ENCODE measurements at regions not wholly inside any gene's neighbourhood (a gene's known extent, or its start where the extent isn't known, plus 50 kb on each side); places are given as distances from the start of the nearest gene placed in this dataset.

DNA sequence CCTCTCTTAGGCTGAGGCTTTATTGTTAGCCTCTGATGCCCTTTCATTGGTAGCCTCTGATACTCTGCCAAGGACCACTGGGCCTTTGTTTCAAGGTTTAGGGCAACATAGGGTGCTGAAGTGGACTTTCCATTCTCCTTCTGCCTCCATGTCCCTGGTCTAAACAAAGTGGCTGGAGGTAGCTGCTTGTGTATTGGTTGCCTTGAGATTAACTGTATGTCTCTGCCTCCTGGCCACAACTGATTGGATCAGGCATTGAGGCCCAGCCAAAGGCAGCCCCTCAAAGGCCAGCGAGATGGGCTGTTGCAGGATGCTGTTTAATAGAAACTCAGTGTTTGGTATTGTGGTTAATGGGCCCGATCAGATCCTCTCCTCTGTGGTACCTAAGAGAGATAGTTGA, 77.9 kb upstream of the PRR23C start:
- no peak overlapping the region for H2BK12ac ChIP-seq (ENCODE audit: low read length)
- H3K14ac ChIP-seq (ENCODE audit: low read length): no peak overlapping the region
- H3K36me3 ChIP-seq (replicated peaks in 1 of 2; ENCODE audit: control insufficient read depth in 2 of 2, insufficient read depth in 2 of 2, low read length in 2 of 2): no peaks in the 10 kb centered on the region
- H3K79me1 ChIP-seq (ENCODE audit: low read depth, low read length): no peaks in the 10 kb centered on the region
- H2BK15ac ChIP-seq (ENCODE audit: low read length): no peak overlapping the region
- no peak overlapping the region for H2AFZ ChIP-seq (ENCODE audit: low read length)
- H3K4me3 ChIP-seq (ENCODE audit: low read length in 2 of 2): no peak overlapping the region
- H3K4me2 ChIP-seq (ENCODE audit: insufficient read depth, low read length, poor library complexity, severe bottlenecking): no peak overlapping the region
- no peak overlapping the region for H3K23ac ChIP-seq (ENCODE audit: low read depth, low read length, poor library complexity)
- no CpG with 5 or more reads among the region's 2 CpGs for WGBS, 2 donors (ENCODE audit: extremely low coverage in 2 of 2, insufficient read length in 2 of 2, insufficient replicate concordance in 1 of 2)
- H4K8ac ChIP-seq (ENCODE audit: low read depth, low read length): no peak overlapping the region
- no peak overlapping the region for H2AK5ac ChIP-seq (ENCODE audit: low read depth, low read length)
- H3K27ac ChIP-seq (replicated peaks; ENCODE audit: low read length): no peak overlapping the region
- no peak for DNase-seq (ENCODE audit: low spot score)
- no peak overlapping the region for H2BK120ac ChIP-seq (ENCODE audit: low read depth, low read length)
- peak overlapping the region; percentile 27 for H4K91ac ChIP-seq (ENCODE audit: low read depth, low read length, poor library complexity)
- H3K9me3 ChIP-seq (replicated peaks in 1 of 2; ENCODE audit: control insufficient read depth in 2 of 2, insufficient read depth in 1 of 2, low read depth in 1 of 2, low read length in 2 of 2): no peaks in the 10 kb centered on the region
- H3K18ac ChIP-seq (ENCODE audit: low read length): no peak overlapping the region
- no peak overlapping the region for H3K4ac ChIP-seq (ENCODE audit: low read length)
- H3K27me3 ChIP-seq (ENCODE audit: control insufficient read depth in 3 of 3, insufficient read depth in 3 of 3, low read depth in 1 of 3, low read length in 3 of 3): no peaks in the 10 kb centered on the region
- H3K9ac ChIP-seq (ENCODE audit: low read depth, low read length, poor library complexity): no peak overlapping the region
- no peak overlapping the region for H2BK5ac ChIP-seq (ENCODE audit: low read length)
- H3K4me1 ChIP-seq (ENCODE audit: control insufficient read depth in 2 of 2, insufficient read depth in 1 of 2, low read depth in 1 of 2, low read length in 2 of 2): peaks cover 12 to 13% of the 10 kb centered on the region in 2 donors

DNA sequence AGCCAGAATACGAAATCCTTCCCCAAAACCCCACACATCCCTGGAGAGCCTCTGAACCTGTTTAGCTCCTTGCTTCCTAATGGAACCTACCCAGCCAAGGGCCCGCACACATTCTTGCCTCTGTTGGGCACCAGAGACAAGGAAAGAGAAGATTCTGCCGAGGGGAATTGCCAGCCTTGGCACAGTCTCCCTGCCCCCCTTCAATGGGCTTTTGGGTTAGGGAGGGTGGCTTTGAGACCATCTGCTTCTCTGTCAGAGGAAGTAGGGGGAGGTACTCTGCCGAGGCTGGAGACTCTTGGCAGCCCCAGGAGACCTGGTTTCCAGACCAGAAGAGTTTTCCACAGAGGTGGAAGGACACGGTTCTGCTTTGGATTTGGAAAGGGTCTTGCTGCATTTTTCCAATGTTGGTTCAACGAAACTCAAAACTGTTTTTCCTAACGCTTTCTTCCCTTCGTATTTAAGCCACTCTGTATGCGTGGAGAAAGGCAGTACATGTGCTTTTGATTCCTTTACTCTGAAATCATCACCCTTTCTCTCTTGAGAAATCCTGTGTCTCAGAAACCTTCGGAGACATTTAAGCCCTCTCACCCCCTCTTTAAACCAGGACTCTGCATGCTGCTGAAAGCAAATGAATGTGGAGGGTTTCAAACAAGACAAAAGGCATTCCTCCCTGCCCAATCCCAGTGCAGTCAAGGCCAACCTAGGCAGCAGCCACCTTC, 78.8 kb upstream of the PRR23C start:
- H3K23ac ChIP-seq (ENCODE audit: low read depth, low read length, poor library complexity): no peak overlapping the region
- H3K4ac ChIP-seq (ENCODE audit: low read length): no peak overlapping the region
- no peak overlapping the region for H2BK5ac ChIP-seq (ENCODE audit: low read length)
- no peak overlapping the region for H3K18ac ChIP-seq (ENCODE audit: low read length)
- H3K14ac ChIP-seq (ENCODE audit: low read length): no peak overlapping the region
- DNase-seq (ENCODE audit: low spot score): no peak
- H2AK5ac ChIP-seq (ENCODE audit: low read depth, low read length): no peak overlapping the region
- H2BK120ac ChIP-seq (ENCODE audit: low read depth, low read length): no peak overlapping the region
- H3K9ac ChIP-seq (ENCODE audit: low read depth, low read length, poor library complexity): no peak overlapping the region
- H3K79me1 ChIP-seq (ENCODE audit: low read depth, low read length): no peaks in the 10 kb centered on the region
- H3K4me2 ChIP-seq (ENCODE audit: insufficient read depth, low read length, poor library complexity, severe bottlenecking): no peak overlapping the region
- H4K91ac ChIP-seq (ENCODE audit: low read depth, low read length, poor library complexity): no peak overlapping the region
- no peaks in the 10 kb centered on the region for H3K27me3 ChIP-seq (ENCODE audit: control insufficient read depth in 3 of 3, insufficient read depth in 3 of 3, low read depth in 1 of 3, low read length in 3 of 3)
- no peak overlapping the region for H4K8ac ChIP-seq (ENCODE audit: low read depth, low read length)
- H3K4me3 ChIP-seq (ENCODE audit: low read length in 2 of 2): no peak overlapping the region
- no peak overlapping the region for H2BK15ac ChIP-seq (ENCODE audit: low read length)
- no peaks in the 10 kb centered on the region for H3K36me3 ChIP-seq (replicated peaks in 1 of 2; ENCODE audit: control insufficient read depth in 2 of 2, insufficient read depth in 2 of 2, low read length in 2 of 2)
- no CpG with 5 or more reads among the region's 10 CpGs for WGBS, 2 donors (ENCODE audit: extremely low coverage in 2 of 2, insufficient read length in 2 of 2, insufficient replicate concordance in 1 of 2)
- no peak overlapping the region for H3K27ac ChIP-seq (replicated peaks; ENCODE audit: low read length)
- H3K4me1 ChIP-seq (ENCODE audit: control insufficient read depth in 2 of 2, insufficient read depth in 1 of 2, low read depth in 1 of 2, low read length in 2 of 2): peaks cover 12 to 13% of the 10 kb centered on the region in 2 donors
- no peaks in the 10 kb centered on the region for H3K9me3 ChIP-seq (replicated peaks in 1 of 2; ENCODE audit: control insufficient read depth in 2 of 2, insufficient read depth in 1 of 2, low read depth in 1 of 2, low read length in 2 of 2)
- H2BK12ac ChIP-seq (ENCODE audit: low read length): no peak overlapping the region
- no peak overlapping the region for H2AFZ ChIP-seq (ENCODE audit: low read length)

DNA sequence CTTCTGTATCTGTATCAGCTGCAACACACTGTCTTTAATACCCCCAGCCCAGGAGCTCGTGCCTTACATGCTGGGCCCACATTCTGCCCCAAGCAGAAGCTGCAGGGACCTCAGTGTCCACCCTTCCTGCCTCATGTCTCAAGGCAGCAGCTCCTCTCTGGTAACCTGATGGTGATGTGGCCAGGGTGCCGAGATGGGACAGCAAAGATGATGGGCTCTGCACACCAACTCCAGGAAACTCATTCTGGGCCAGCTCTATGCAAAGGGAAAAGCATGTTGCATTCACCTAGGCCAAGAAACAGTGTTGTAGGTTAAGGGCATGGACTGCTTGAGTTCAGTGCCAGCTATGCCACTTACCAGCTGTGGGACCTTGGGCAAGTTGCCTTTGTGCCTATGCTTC, 79.5 kb upstream of the PRR23C start:
- Histone ChIP-seq H2BK120ac (ENCODE audit: low read depth, low read length) (no peak overlapping the region), H4K91ac (ENCODE audit: low read depth, low read length, poor library complexity) (no peak overlapping the region), H3K14ac (ENCODE audit: low read length) (no peak overlapping the region), H2BK5ac (ENCODE audit: low read length) (no peak overlapping the region), H3K36me3 (replicated peaks in 1 of 2; ENCODE audit: control insufficient read depth in 2 of 2, insufficient read depth in 2 of 2, low read length in 2 of 2) (no peaks in the 10 kb centered on the region), H3K23ac (ENCODE audit: low read depth, low read length, poor library complexity) (no peak overlapping the region), H3K9ac (ENCODE audit: low read depth, low read length, poor library complexity) (no peak overlapping the region), H3K4ac (ENCODE audit: low read length) (no peak overlapping the region), H2BK15ac (ENCODE audit: low read length) (no peak overlapping the region), H3K4me1 (ENCODE audit: control insufficient read depth in 2 of 2, insufficient read depth in 1 of 2, low read depth in 1 of 2, low read length in 2 of 2) (peaks cover 12 to 13% of the 10 kb centered on the region in 2 donors), H3K18ac (ENCODE audit: low read length) (no peak overlapping the region), H2AFZ (ENCODE audit: low read length) (no peak overlapping the region), H2AK5ac (ENCODE audit: low read depth, low read length) (no peak overlapping the region), H3K9me3 (replicated peaks in 1 of 2; ENCODE audit: control insufficient read depth in 2 of 2, insufficient read depth in 1 of 2, low read depth in 1 of 2, low read length in 2 of 2) (no peaks in the 10 kb centered on the region), H3K4me3 (ENCODE audit: low read length in 2 of 2) (no peak overlapping the region), H2BK12ac (ENCODE audit: low read length) (no peak overlapping the region), H4K8ac (ENCODE audit: low read depth, low read length) (no peak overlapping the region), H3K27me3 (ENCODE audit: control insufficient read depth in 3 of 3, insufficient read depth in 3 of 3, low read depth in 1 of 3, low read length in 3 of 3) (no peaks in the 10 kb centered on the region), H3K4me2 (ENCODE audit: insufficient read depth, low read length, poor library complexity, severe bottlenecking) (no peak overlapping the region), H3K27ac (replicated peaks; ENCODE audit: low read length) (no peak overlapping the region), H3K79me1 (ENCODE audit: low read depth, low read length) (no peaks in the 10 kb centered on the region)
- WGBS, 2 donors (ENCODE audit: extremely low coverage in 2 of 2, insufficient read length in 2 of 2, insufficient replicate concordance in 1 of 2): no CpG with 5 or more reads among the region's 2 CpGs
- DNase-seq (ENCODE audit: low spot score): no peak

DNA sequence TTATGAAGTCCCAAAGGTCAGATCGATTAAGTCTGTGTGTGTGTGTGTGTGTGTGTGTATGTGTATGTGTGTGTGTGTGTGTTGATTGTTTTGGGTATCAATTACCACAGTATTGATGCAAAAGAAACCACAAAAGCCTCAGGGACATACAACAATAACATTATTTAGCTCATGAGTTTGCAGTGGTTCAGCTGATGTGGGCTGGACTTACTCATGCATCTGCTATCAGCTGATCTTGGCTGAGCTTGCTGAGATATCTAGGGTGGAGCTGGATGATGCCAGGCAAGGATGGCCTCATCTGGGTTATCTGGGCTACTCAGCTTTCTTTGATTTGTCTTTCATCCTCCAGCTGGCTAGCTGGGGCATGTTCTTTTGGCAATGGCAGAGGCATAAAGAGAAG, 82.4 kb upstream of the PRR23C start:
- H3K36me3 ChIP-seq (replicated peaks in 1 of 2; ENCODE audit: control insufficient read depth in 2 of 2, insufficient read depth in 2 of 2, low read length in 2 of 2): no peaks in the 10 kb centered on the region
- no peak overlapping the region for H3K4me3 ChIP-seq (ENCODE audit: low read length in 2 of 2)
- H3K27ac ChIP-seq (replicated peaks; ENCODE audit: low read length): no peak overlapping the region
- H3K18ac ChIP-seq (ENCODE audit: low read length): no peak overlapping the region
- H3K9me3 ChIP-seq (replicated peaks in 1 of 2; ENCODE audit: control insufficient read depth in 2 of 2, insufficient read depth in 1 of 2, low read depth in 1 of 2, low read length in 2 of 2): no peaks in the 10 kb centered on the region
- H2AFZ ChIP-seq (ENCODE audit: low read length): no peak overlapping the region
- no peak overlapping the region for H3K14ac ChIP-seq (ENCODE audit: low read length)
- H2BK12ac ChIP-seq (ENCODE audit: low read length): no peak overlapping the region
- no peak overlapping the region for H2AK5ac ChIP-seq (ENCODE audit: low read depth, low read length)
- no peak overlapping the region for H2BK15ac ChIP-seq (ENCODE audit: low read length)
- H3K4me2 ChIP-seq (ENCODE audit: insufficient read depth, low read length, poor library complexity, severe bottlenecking): no peak overlapping the region
- H3K79me1 ChIP-seq (ENCODE audit: low read depth, low read length): no peaks in the 10 kb centered on the region
- H2BK120ac ChIP-seq (ENCODE audit: low read depth, low read length): no peak overlapping the region
- H3K9ac ChIP-seq (ENCODE audit: low read depth, low read length, poor library complexity): no peak overlapping the region
- no peak overlapping the region for H3K23ac ChIP-seq (ENCODE audit: low read depth, low read length, poor library complexity)
- no peak overlapping the region for H4K8ac ChIP-seq (ENCODE audit: low read depth, low read length)
- H3K4me1 ChIP-seq (ENCODE audit: control insufficient read depth in 2 of 2, insufficient read depth in 1 of 2, low read depth in 1 of 2, low read length in 2 of 2): peaks cover 0 to 5% of the 10 kb centered on the region in 2 donors
- no peak overlapping the region for H3K4ac ChIP-seq (ENCODE audit: low read length)
- DNase-seq (ENCODE audit: low spot score): no peak
- no CpG with 5 or more reads among the region's 1 CpG for WGBS, 2 donors (ENCODE audit: extremely low coverage in 2 of 2, insufficient read length in 2 of 2, insufficient replicate concordance in 1 of 2)
- no peaks in the 10 kb centered on the region for H3K27me3 ChIP-seq (ENCODE audit: control insufficient read depth in 3 of 3, insufficient read depth in 3 of 3, low read depth in 1 of 3, low read length in 3 of 3)
- no peak overlapping the region for H2BK5ac ChIP-seq (ENCODE audit: low read length)
- no peak overlapping the region for H4K91ac ChIP-seq (ENCODE audit: low read depth, low read length, poor library complexity)

Measured in neuronal stem cell (in vitro differentiated cells).